Astrocyte (in vitro differentiated cells and primary cell): ENCODE measurements at regions not wholly inside any gene's neighbourhood (a gene's known extent, or its start where the extent isn't known, plus 50 kb on each side); places are given as distances from the start of the nearest gene placed in this dataset.
"Not testable (repeated sequence)": the region's sequence is repeated elsewhere in the genome, so short reads cannot be mapped to it uniquely, and the experiment has no call there.

Source experiments
- DNase-seq: peaks from one replicate; pipeline ENCODE4 v3.0.0-alpha.2; 2010; ENCODE audit warnings: low read depth
- FAIRE-seq: peaks from 2 replicates; lab custom pipeline; 2011; peaks lifted over from hg19 to GRCh38; lab: Jason Lieb, UNC
- H2AFZ ChIP-seq: 2 replicates; pipeline ENCODE4 v1.6.0; 2012; ENCODE audit warnings: low read depth, low read length, inconsistent platforms
- H3K27ac ChIP-seq: 2 replicates; pipeline ENCODE4 v1.5.1; 2011; ENCODE audit warnings: low read depth, low read length, inconsistent platforms
- H3K27me3 ChIP-seq: 2 replicates; pipeline ENCODE4 v1.6.0; 2011; ENCODE audit warnings: low read length, inconsistent platforms; ENCODE audit not compliant: insufficient read depth
- H3K36me3 ChIP-seq: 2 replicates; pipeline ENCODE4 v1.5.1; 2011; ENCODE audit warnings: low read length, inconsistent platforms; ENCODE audit not compliant: insufficient read depth
- H3K4me1 ChIP-seq: 2 replicates; pipeline ENCODE4 v1.5.1; 2011; ENCODE audit warnings: low read length, inconsistent platforms; ENCODE audit not compliant: insufficient read depth
- H3K4me2 ChIP-seq: 2 replicates; pipeline ENCODE4 v1.6.0; 2012; ENCODE audit warnings: low read length, inconsistent platforms
- H3K4me3 ChIP-seq: 2 replicates; pipeline ENCODE4 v1.5.1; 2011; ENCODE audit warnings: low read depth, mild to moderate bottlenecking, low read length, inconsistent platforms; ENCODE audit not compliant: insufficient read depth
- H3K79me2 ChIP-seq: 2 replicates; pipeline ENCODE4 v1.6.0; 2012; ENCODE audit warnings: mild to moderate bottlenecking, low read length, inconsistent platforms; ENCODE audit not compliant: insufficient read depth
- H3K9ac ChIP-seq: 2 replicates; pipeline ENCODE4 v1.6.0; 2012; ENCODE audit warnings: mild to moderate bottlenecking, low read length, inconsistent platforms
- H3K9me3 ChIP-seq: 2 replicates; pipeline ENCODE4 v1.5.1; 2012; ENCODE audit warnings: low read depth, mild to moderate bottlenecking, low read length, inconsistent platforms; ENCODE audit not compliant: insufficient read depth
- H4K20me1 ChIP-seq: 2 replicates; pipeline ENCODE4 v1.6.0; 2012; ENCODE audit warnings: low read length, inconsistent platforms; ENCODE audit not compliant: insufficient read depth
- H3K27ac Mint-ChIP-seq: one replicate; pipeline ENCODE4 v1.8.0; 2021; ENCODE audit warnings: mild to moderate bottlenecking, mixed read lengths; ENCODE audit not compliant: unreplicated experiment
- H3K27me3 Mint-ChIP-seq: one replicate; pipeline ENCODE4 v1.8.0; 2021; ENCODE audit warnings: low read depth, mixed read lengths; ENCODE audit not compliant: unreplicated experiment
- H3K36me3 Mint-ChIP-seq: one replicate; pipeline ENCODE4 v1.8.0; 2021; ENCODE audit warnings: low read depth, mixed read lengths; ENCODE audit not compliant: unreplicated experiment
- H3K4me1 Mint-ChIP-seq: one replicate; pipeline ENCODE4 v1.8.0; 2021; ENCODE audit warnings: low read depth, mixed read lengths; ENCODE audit not compliant: unreplicated experiment
- H3K4me3 Mint-ChIP-seq: one replicate; pipeline ENCODE4 v1.8.0; 2021; ENCODE audit warnings: mild to moderate bottlenecking, moderate library complexity, mixed read lengths; ENCODE audit not compliant: unreplicated experiment
- H3K9me3 Mint-ChIP-seq: one replicate; pipeline ENCODE4 v1.8.0; 2021; ENCODE audit warnings: mild to moderate bottlenecking, mixed read lengths; ENCODE audit not compliant: unreplicated experiment
- CTCF ChIP-seq: IDR thresholded peaks from 2 replicates; pipeline ENCODE4 v1.5.1; 2011; ENCODE audit warnings: low read depth, mild to moderate bottlenecking, inconsistent platforms, low read length, moderate library complexity; ENCODE audit not compliant: insufficient read depth
- EZH2 ChIP-seq: IDR thresholded peaks from 2 replicates; pipeline ENCODE4 v1.6.1; 2012; ENCODE audit warnings: mild to moderate bottlenecking, low read length, inconsistent platforms; ENCODE audit not compliant: insufficient read depth

- Histone ChIP-seq H3K9me3 (no peaks in the 10 kb centered on the region), H3K79me2 (no peaks in the 10 kb centered on the region), H2AFZ (no peak overlapping the region), H3K9ac (no peak overlapping the region), H3K4me1 (no peaks in the 10 kb centered on the region), H3K36me3 (no peaks in the 10 kb centered on the region), H3K4me3 (no peak overlapping the region), H3K27ac (no peak overlapping the region), H3K27me3 (no peaks in the 10 kb centered on the region), H4K20me1 (no peaks in the 10 kb centered on the region), H3K4me2 (no peak overlapping the region)
- H3K4me3 Mint-ChIP-seq, result no peak overlapping the region
- DNase-seq (no peak), FAIRE-seq (no peak)
- no peaks in the 10 kb centered on the region for H3K27me3 Mint-ChIP-seq
- H3K27ac Mint-ChIP-seq, result no peak overlapping the region
- H3K4me1 Mint-ChIP-seq, result peaks cover 3% of the 10 kb centered on the region
- no peaks in the 10 kb centered on the region for H3K36me3 Mint-ChIP-seq
- TF ChIP-seq EZH2 (no peak), CTCF (no peak)
- peaks cover under 1% of the 10 kb centered on the region for H3K9me3 Mint-ChIP-seq
Observed at GRCh38 chr3:152213203-152213602, 55.5 kb upstream of the MBNL1 start.

- Mint-ChIP-seq H3K4me1 (peaks cover 1% of the 10 kb centered on the region), H3K4me3 (no peak overlapping the region), H3K36me3 (no peaks in the 10 kb centered on the region), H3K9me3 (peaks cover 1% of the 10 kb centered on the region), H3K27ac (no peak overlapping the region), H3K27me3 (no peaks in the 10 kb centered on the region)
- Histone ChIP-seq H3K27ac (no peak overlapping the region), H3K4me1 (no peaks in the 10 kb centered on the region), H3K79me2 (no peaks in the 10 kb centered on the region), H3K4me3 (no peak overlapping the region), H3K27me3 (no peaks in the 10 kb centered on the region), H3K9me3 (no peaks in the 10 kb centered on the region), H3K9ac (no peak overlapping the region), H3K4me2 (no peak overlapping the region), H4K20me1 (no peaks in the 10 kb centered on the region), H3K36me3 (no peaks in the 10 kb centered on the region), H2AFZ (no peak overlapping the region)
- FAIRE-seq, result peak; percentile 20
- no peak for TF ChIP-seq CTCF
- TF ChIP-seq EZH2, result no peak
- DNase-seq, result no peak
Observed at GRCh38 chr3:152213938-152214337, 54.8 kb upstream of the MBNL1 start.

GRCh38 chr3:152216960-152217865 is 51.5 kb upstream of the MBNL1 start:
- H3K4me2 ChIP-seq, H2AFZ ChIP-seq, H3K4me3 ChIP-seq, H3K79me2 ChIP-seq, DNase-seq, H3K36me3 ChIP-seq, H3K27me3 ChIP-seq, H3K4me3 Mint-ChIP-seq, H3K27ac ChIP-seq, H3K36me3 Mint-ChIP-seq, H3K9ac ChIP-seq, FAIRE-seq, H3K9me3 ChIP-seq, H3K4me1 ChIP-seq, H4K20me1 ChIP-seq, H3K9me3 Mint-ChIP-seq, H3K27ac Mint-ChIP-seq, H3K4me1 Mint-ChIP-seq, H3K27me3 Mint-ChIP-seq: not testable (repeated sequence)
